Midbrain (tissue), 1 donor: ENCODE measurements at regions not wholly inside any gene's neighbourhood (a gene's known extent, or its start where the extent isn't known, plus 50 kb on each side); places are given as distances from the start of the nearest gene placed in this dataset.

Source experiments
- DNase-seq: peaks from one replicate; lab custom pipeline; 2025; lab: John Stamatoyannopoulos, UW

- DNase-seq, result no peak
These were observed 155.9 kb downstream of the AXIN2 start for GRCh38 chr17:65405563-65405962.

GRCh38 chr17:65404761-65405160 is 156.7 kb downstream of the AXIN2 start:
- no peak for DNase-seq

- DNase-seq, result no peak
These were observed 157.8 kb downstream of the AXIN2 start for GRCh38 chr17:65403626-65404025.

GRCh38 chr17:65402513-65403496 is 158.6 kb downstream of the AXIN2 start:
- DNase-seq, result no peak

GRCh38 chr17:65401561-65401960 is 159.9 kb downstream of the AXIN2 start:
- DNase-seq, result no peak

- DNase-seq, result no peak
These were observed 160.7 kb downstream of the AXIN2 start for GRCh38 chr17:65400701-65401100.

GRCh38 chr17:65398040-65398787 is 163.2 kb downstream of the AXIN2 start:
- DNase-seq, result no peak

- DNase-seq, result no peak
These were observed 165.5 kb downstream of the AXIN2 start for GRCh38 chr17:65395924-65396323.

- DNase-seq, result no peak
These were observed 166.5 kb downstream of the AXIN2 start for GRCh38 chr17:65394811-65395472.

- DNase-seq, result no peak
These were observed 167.9 kb downstream of the AXIN2 start for GRCh38 chr17:65393514-65393913.

- no peak for DNase-seq
These were observed 171.5 kb downstream of the AXIN2 start for GRCh38 chr17:65389949-65390348.

- DNase-seq, result no peak
These were observed 172.0 kb downstream of the AXIN2 start for GRCh38 chr17:65389426-65389825.

- no peak for DNase-seq
These were observed 172.5 kb downstream of the AXIN2 start for GRCh38 chr17:65388911-65389310.

- no peak for DNase-seq
These were observed 174.1 kb downstream of the AXIN2 start for GRCh38 chr17:65387322-65387721.

GRCh38 chr17:65385726-65386125 is 175.7 kb downstream of the AXIN2 start:
- DNase-seq, result no peak

GRCh38 chr17:65385071-65385470 is 176.4 kb downstream of the AXIN2 start:
- DNase-seq, result no peak

GRCh38 chr17:65381152-65381551 is 180.3 kb downstream of the AXIN2 start:
- DNase-seq, result no peak

- no peak for DNase-seq
These were observed 186.5 kb downstream of the AXIN2 start for GRCh38 chr17:65374966-65375365.

GRCh38 chr17:65371702-65372101 is 189.7 kb downstream of the AXIN2 start:
- DNase-seq, result peak; percentile 11

- DNase-seq, result no peak
These were observed 190.7 kb downstream of the AXIN2 start for GRCh38 chr17:65370669-65371131.

- no peak for DNase-seq
These were observed 193.1 kb downstream of the AXIN2 start for GRCh38 chr17:65368341-65368740.

GRCh38 chr17:65366102-65366844 is 195.2 kb downstream of the AXIN2 start:
- no peak for DNase-seq
